Posterior cingulate gyrus (tissue), 11 donors: ENCODE measurements at regions not wholly inside any gene's neighbourhood (a gene's known extent, or its start where the extent isn't known, plus 50 kb on each side); places are given as distances from the start of the nearest gene placed in this dataset.
A peak's percentile ranks its signal among the peaks of the same experiment; 100 is the strongest.
"Not testable (repeated sequence)": the region's sequence is repeated elsewhere in the genome, so short reads cannot be mapped to it uniquely, and the experiment has no call there.

Experiments used
- DNase-seq, 10 donors: peaks; one replicate each; pipeline versions ENCODE4 v3.0.0 to v3.0.0-alpha.2; 2020 to 2021; ENCODE audit warnings: mixed read lengths in 3 of 10
- intact Hi-C: fragments of 100-400 bp; cut with DNase I; formaldehyde crosslinking; loops from one replicate; pipeline ENCODE4 v1.15.1; 2023

DNA sequence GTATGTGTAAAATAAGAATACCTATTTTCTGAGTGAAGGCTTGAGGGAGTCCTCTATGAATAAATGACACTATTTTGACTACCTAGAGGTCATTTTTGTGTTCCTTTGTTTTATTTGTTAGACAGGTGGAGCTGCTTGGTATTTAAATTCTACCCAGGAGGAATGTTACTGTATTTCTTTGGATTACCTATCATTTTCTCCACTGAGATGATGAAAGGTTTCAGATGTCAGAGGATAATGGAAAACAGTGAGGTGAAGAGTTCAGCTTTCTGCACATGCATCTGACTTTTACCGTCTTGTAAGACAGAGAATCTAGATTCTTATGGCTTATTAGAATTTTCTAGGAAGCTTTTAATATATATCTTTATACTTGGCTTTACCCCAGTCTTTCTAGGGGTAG, 689.8 kb upstream of the NXPH2 start:
- DNase-seq = no peak
- intact Hi-C loops = no loop called here

DNA sequence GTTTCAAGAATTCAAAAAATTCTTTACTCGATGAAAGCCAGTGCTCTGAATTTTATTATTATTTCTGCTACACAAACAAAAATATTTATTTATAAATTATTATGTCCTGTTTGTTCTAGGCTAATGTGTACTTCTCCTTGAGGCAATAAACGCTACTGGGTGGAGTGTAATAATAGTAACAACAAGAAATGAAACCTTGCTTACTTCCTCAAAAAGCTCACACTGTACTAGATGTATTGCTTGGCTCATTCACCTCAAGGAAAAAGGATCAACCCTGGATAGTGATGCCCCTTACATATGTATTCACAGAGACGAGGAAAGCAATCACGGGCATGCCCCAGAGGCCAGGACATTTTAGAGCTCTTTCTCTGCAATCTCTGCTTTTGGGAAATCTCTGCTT, 685.6 kb upstream of the NXPH2 start:
- intact Hi-C loops = no loop called here
- DNase-seq = no peak

DNA sequence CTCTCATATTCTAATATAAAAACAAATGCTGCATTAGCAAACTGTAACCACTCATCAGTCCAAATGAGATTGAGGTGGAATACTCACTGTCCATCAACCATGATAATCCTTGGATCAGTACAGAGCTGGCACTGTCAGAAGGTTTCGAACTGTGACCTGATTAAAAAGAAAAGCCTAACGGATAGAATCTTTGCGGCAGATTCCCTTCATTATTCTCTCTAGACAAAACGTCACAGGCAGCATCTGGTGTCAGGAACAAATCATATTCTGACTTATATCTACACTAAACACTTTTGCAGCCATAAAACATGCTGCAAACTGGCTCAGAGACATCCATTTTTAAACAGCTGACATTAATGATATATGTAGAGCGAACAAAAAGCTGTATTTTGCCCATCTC, 677.7 kb upstream of the NXPH2 start:
- intact Hi-C loops = no loop called here
- no peak for DNase-seq

DNA sequence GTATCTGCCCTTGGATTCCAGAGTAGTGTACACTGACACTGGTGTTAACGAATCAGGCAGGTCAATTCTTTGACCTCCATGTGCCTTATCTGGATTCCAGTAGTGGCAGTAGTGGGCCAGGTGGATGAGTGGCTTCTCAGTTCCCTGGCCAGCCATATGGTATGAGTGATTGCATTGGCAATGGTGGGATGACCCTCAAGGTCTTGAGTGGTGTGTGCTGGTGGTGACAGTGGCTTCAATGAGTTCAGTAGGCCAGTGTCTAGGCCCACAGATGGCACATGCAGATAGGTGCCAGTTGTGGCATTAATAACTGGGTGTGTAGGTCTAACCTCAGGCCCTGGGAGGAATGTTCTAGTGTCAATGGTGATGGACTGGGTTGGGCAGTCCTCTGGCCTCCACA, 674.1 kb upstream of the NXPH2 start:
- intact Hi-C loops = no loop called here
- DNase-seq = no peak

DNA sequence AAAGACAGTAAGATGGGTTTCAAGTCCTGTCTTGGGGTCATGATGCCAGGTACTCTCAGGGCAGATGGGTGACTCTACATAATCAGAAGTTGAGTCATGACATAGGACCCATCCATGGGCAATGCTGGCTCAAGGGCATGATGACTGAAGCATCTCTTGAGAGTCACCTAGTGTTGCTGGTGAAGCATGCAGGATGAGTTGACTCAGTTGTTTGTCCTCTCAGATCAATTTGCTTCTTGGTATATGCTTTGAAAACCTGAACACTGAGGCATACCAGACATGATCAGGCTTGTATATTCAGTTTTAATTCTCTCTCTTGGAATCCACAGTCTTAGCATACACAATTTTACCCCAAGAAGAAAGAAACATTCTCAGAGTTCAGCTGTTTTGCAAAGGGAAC, 658.9 kb upstream of the NXPH2 start:
- DNase-seq = no peak
- intact Hi-C loops = no loop called here

DNA sequence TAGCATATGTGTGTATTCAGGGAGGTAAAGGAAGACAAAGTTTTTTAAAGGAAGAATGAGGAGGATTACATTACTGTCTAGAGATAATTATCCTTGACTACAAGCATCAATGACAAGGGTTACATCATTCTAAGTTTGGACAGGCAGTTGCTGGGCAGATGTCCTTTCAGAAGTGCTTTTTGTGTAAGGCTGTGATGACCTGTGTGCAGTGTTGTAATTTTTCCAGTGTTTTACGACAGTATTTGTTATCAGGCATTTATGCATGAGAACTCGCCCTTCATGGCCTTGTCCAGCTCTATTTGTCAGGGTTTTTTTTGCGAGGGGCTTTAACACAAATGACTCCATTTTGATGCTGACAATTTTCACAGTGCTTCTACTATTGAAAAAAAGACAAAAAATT, 658.3 kb upstream of the NXPH2 start:
- intact Hi-C loops = no loop called here

DNA sequence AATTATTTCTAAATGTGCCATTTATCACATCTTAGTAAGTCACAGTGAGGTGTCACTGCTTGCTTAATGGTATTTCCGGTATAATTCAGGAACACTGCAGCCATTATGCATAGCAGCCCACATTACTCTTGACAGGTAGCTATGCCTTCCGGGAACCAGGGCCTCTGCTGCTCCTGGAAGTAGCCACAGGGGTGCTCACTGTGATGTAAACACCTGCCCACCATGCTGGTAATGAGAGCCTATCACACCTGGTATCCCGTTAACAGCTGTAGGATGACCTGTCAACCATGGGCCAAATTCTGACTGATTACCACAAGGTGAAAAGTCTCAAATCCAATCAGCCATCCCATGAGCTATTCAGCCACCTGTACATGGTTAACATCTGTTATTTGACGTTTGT, 647.0 kb upstream of the NXPH2 start:
- intact Hi-C loops = no loop called here
- DNase-seq = no peak

More for the DNA sequence above, 658.3 kb upstream of the NXPH2 start:
- no peak for DNase-seq

DNA sequence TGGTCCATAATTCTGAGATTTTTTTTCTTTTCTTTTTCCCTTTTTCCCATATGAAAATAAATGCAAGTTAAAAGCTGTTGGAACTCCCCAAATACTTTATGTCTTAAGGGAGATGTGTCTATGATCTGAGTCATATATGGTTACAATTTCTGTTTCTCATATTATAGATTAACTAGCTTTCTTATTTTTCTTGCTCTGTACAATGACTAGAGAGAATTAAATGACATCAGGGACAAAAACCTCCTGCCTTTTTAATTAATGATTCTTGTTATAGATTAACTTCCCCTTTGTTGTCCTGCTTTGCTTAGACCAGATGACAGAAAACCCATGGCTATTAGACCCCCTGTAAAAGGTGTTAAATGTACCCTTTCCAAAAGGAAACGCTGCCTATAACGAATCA, 643.9 kb upstream of the NXPH2 start:
- no peak for DNase-seq
- intact Hi-C loops = no loop called here

DNA sequence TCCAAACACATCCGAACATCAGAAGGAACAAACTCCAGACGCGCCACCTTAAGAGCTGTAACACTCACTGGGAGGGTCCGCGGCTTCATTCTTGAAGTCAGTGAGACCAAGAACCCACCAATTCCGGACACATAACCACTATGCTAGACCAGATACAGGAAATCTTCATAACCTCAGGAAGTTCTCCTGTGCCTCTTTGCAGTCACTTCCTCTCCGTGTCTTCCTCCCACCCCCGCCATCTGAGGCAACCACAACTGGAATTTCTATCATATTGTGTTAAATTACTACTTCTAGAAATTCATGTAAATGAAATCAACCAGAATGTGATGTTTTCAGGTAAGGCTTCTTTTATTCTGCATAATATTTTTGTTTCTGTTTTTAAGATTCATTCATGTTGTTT, 631.0 kb upstream of the NXPH2 start:
- intact Hi-C loops = no loop called here

DNA sequence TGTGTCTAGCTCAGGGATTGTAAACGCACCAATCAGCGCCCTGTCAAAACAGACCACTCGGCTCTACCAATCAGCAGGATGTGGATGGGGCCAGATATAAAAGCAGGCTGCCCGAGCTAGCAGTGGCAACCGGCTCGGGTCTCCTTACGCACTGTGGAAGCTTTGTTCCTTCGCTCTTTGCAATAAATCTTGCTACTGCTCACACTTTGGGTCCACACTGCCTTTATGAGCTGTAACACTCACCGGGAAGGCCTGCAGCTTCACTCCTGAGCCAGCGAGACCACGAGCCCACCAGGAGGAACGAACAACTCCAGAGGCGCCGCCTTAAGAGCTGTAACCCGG, 630.6 kb upstream of the NXPH2 start:
- peak in 1 of 10 donors; percentile 59 for DNase-seq
- intact Hi-C loops = not testable (repeated sequence)

More for the DNA sequence above, 631.0 kb upstream of the NXPH2 start:
- DNase-seq = no peak

DNA sequence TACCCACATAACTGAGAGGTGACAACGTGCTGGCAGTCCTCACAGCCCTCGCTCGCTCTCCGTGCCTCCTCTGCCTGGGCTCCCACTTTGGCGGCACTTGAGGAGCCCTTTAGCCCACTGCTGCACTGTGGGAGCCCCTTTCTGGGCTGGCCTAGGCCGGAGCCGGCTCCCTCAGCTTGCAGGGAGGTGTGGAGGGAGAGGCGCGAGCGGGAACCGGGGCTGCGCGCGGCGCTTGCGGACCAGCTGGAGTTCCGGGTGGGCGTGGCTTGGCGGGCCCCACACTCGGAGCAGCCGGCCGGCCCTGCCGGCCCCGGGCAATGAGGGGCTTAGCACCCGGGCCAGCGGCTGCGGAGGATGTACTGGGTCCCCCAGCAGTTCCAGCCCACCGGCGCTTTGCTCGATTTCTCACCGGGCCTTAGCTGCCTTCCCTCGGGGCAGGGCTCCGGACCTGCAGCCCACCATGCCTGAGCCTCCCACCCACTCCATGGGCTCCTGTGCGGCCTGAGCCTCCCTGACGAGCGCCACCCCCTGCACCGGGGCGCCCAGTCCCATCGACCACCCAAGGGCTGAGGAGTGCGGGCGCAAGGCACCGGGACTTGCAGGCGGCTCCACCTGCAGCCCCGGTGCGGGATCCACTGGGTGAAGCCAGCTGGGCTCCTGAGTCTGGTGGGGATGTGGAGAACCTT, 630.1 kb upstream of the NXPH2 start:
- DNase-seq = peak in 3 of 10 donors; percentile 57 to 80 (median 70)
- intact Hi-C loops = not testable (repeated sequence)

DNA sequence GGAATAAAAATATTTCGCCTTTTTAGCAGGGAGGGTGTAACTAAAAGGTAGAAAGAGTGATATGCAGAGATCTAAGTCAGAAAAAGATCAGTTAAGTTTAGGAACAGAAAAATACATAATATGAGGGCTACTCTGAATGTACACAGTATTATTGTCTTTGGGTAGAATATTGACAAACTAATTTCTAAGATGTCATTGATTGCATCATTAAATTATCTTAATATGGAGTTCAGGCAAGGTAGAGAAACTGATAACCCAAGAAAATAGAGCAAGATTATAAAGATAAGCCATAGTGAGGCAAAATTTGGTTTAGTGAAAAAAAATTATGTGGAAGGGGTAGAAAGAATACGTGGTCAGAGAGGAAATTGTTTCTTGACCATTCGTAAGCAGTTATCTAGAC, 629.0 kb upstream of the NXPH2 start:
- no peak for DNase-seq
- intact Hi-C loops = no loop called here

DNA sequence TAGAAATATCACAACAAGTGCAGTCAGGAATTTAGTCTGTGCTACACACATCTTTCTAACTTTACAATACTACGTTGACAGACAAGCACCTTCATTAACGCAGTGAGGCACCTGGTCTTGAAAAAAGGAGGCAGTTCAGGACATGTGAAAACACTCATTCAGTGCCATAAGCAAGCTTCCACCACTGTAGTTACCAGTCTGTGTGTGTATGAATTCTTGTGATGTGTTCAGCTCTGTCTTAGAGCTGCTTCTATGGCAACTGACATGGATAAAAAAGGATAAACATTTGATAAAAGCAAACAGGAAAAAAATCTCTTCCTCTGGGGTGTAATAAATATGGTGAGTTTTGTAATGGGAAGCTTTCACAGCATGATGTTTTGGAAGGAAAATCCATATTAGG, 623.8 kb upstream of the NXPH2 start:
- intact Hi-C loops = no loop called here
- no peak for DNase-seq

DNA sequence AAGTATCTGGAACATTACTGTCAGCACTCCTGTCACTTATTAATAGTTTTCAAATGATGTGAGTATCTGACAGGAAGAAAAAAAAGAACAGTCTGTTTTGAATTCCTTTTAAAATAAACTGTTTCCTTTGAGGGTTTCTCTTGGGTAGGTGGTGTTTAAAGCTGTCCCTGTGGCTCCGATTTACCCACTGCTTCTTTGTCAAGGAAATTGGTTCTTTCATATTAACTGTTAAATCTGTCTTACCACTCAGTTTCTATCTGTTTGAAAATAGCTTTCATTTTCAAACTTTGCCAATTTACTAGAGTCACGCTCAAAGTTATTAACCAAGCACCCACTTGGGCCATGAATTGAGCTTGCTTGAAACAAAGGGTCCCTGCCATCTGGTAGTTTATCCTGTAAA, 614.6 kb upstream of the NXPH2 start:
- intact Hi-C loops = no loop called here

DNA sequence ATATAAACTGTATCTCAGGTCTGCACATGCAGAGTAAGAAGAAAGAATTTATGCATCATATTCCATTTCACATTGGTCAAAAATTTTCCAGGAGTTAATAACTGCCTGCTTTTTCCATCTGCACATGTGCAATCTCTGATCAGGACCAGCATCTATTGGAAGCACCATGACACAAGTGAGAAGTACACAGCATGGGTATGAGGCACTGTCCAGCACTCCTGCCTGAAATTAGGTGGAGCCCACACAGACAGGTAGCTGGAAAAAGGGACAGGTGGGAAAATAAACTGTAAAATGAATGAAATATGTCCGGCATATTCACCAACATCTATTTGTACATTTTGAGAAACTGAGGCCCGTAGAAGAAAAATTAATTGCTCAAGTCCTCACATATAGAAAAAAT, 609.2 kb upstream of the NXPH2 start:
- intact Hi-C loops = no loop called here
- no peak for DNase-seq

More for the DNA sequence above, 614.6 kb upstream of the NXPH2 start:
- DNase-seq = no peak

DNA sequence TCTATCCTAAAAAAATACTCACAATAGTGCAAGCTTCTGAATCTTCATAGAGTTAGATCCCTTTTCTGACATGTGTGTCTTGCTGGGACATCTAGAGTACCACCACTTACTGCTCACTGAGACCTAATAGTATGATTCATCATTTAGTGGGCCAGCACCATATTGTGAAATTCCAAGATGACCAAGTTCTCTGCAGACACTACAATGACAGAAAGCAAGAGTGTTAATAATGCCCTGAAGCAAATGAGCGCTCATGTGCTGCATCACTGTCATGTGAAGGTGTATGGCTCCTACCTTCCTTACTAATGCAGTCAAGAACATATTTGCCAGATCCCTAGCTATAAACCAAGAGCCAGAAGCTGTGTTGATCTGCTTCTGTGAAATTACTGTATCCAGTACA, 606.2 kb upstream of the NXPH2 start:
- no peak for DNase-seq
- intact Hi-C loops = no loop called here

DNA sequence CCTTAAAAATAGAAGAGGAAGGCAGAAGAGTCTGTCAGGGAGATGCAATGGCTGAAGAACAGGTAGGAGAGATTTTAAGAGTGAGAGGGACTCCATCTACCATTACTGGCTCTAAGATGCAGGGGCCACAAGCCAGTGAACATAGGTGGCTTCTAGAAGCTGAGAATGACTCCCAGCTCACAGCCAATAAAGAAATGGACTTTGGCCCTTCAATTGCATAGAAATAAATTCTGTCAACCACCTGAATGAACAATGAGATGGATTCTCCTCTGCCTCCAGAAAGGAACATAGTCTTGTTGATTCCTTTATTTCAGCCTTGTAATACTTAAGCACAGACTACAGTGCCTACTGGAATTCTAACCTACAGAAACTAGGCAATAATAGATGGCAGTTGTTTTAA, 603.3 kb upstream of the NXPH2 start:
- no peak for DNase-seq
- intact Hi-C loops = no loop called here

DNA sequence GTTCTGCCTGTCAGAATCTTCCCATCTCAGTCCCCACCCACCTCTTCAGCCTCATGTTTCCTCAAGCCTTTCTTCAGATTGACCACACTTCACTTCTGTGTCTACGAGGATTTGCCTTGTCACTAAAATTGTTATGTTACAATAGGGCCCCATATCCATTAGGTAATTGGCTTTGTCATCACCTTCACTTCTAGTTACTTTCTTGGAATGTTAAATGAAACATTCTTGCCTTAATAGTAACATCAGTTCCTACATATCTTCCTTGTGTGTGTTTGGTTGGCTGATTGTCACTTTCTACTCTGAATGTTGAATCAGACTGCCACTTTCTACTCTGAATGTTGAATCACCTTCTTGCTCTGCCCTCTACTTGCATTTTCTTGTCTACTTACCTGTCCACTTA, 599.9 kb upstream of the NXPH2 start:
- intact Hi-C loops = no loop called here
- no peak for DNase-seq

DNA sequence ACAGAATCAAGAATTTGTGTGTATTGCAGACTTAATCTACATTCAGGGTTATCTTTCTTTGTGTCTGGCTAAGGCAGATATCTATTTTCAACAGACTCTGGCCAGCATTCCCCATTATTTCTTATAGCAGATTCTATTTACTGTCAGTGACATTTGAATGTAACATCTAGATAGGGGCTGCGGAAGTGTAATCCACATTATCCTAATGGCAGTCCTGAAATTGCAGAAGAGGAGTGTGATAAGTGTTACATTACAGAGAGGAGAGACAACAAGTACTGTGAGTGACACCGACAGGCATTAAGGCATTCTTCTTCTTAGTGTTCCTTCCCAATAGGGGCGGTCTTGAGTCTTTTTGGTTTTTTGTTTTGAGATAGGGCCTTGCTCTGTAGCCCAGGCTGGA, 598.2 kb upstream of the NXPH2 start:
- intact Hi-C loops = no loop called here
- DNase-seq = no peak

DNA sequence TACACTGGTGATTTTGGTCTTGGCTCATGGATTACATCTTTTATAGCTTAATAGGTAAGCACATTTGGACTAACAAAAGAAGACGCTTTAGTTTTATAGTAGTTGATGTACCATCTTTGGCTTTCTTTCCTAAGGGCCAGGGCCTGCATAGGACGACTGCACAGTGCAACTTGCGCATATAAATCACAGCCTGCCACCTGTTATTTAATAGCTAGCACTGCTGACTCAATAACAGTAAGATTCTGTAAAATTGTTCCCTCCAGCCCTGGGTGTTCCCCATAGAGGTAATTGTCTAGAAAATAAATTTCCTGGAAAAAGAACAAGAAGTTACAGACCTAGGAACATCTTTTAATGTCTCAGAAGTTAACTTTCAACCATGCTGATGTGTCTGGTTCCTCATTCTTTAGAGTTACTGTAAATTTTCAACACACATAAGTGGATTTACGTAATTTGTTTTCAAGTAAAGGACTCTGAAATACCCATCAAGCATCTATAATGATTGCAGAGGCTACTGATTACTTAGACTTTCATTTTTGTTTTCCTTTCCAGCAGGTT, 594.2 kb upstream of the NXPH2 start:
- intact Hi-C loops = no loop called here
- no peak for DNase-seq

DNA sequence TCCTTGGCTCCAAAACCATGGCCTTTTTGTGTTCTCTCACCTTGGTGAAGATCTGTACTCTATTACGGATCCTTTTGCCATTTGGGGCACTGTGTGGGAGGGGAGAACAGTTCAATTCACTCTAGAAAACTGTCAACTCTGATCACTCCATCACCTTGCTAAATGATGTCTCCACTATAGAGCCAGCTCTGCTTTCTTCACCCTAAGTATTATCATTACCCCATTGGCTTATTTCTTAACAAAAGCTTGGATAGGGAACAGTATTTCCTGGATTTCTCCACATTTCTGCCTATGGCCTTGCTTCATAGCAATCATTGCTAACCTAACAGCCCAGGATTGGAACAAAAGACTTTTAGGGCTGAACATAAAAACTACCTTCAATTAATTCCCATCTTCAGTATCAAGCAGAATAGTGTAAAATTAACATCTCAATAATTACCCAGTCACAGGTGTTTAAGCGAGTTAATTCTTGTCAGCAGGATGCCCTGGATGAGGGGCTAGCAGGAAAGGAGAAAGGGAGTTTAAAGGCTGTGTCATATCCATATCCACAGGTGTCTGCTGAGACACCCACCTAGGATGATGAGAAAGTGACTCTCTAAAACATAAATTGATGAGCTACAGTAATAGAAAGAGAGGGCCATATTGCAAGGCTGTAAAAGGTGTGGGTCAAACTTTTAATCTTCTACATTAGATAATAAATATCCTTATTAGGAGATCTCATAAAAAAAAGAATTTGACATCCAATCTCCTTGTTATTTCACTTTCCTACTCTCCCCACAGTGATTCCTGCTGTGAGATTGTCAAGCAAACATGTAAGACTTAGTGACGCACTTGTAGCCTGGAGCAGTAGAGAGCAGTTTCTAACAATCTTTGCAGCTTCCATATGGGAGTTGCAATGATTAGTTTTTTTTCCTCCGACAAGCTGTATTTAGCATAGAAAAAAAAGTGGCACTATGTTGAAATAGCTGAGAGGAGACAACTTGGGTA, 589.5 kb upstream of the NXPH2 start:
- DNase-seq = no peak
- intact Hi-C loops = no loop called here

DNA sequence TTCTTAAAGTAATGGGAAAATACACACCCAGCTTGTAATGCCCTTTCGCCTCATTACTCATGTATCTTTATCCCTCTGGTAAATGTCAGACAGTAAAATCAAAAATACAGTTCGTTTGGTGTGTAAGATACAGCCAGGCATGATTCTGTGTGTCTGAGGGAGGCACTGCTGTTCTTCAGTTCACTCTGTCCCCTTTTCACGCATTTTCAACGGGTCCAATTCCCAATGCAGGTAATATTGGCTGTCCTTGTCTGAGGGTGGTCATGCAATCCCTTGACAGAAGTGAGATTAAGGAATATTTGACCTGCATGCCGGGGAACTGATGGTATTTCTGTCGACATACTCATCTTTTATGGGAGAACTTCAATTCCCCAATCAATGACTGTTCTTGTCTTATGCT, 587.2 kb upstream of the NXPH2 start:
- no peak for DNase-seq
- intact Hi-C loops = no loop called here
